B cell (primary cell): ENCODE measurements at regions not wholly inside any gene's neighbourhood (a gene's known extent, or its start where the extent isn't known, plus 50 kb on each side); places are given as distances from the start of the nearest gene placed in this dataset.

Experiments
- ATAC-seq: fragments of 200-7000 bp; cut with Tn5 transposase; one replicate; pipeline ENCODE4 v1.10.0; 2021; ENCODE audit warnings: low read depth, mild to moderate bottlenecking, moderate number of reproducible peaks, moderate library complexity
- CTCF ChIA-PET: fragments of 350-600 bp; sonication (Branson Sonifier 250); formaldehyde crosslinking; loops from one replicate; lab custom pipeline; 2021; ENCODE audit warnings: antibody characterized with exemption, inconsistent platforms; lab: Charles Lee
- POLR2A ChIA-PET: fragments of 350-600 bp; sonication (Branson Sonifier 250); formaldehyde crosslinking; loops from one replicate; lab custom pipeline; 2021; ENCODE audit warnings: antibody characterized with exemption; lab: Charles Lee
- DNase-seq: peaks from one replicate; pipeline ENCODE4 v3.0.0; 2013
- H2AFZ ChIP-seq: 2 replicates; pipeline ENCODE4 v1.6.1; 2012; ENCODE audit warnings: mild to moderate bottlenecking, low read depth, low read length; ENCODE audit not compliant: insufficient read depth, poor library complexity, severe bottlenecking
- H3K27ac ChIP-seq, 2 donors: 1 replicate in 1 of 2; 2 replicates in 1 of 2; pipeline ENCODE4 v1.5.1; 2012 to 2013; ENCODE audit warnings: low read length in 2 of 2, mild to moderate bottlenecking in 2 of 2, moderate library complexity in 1 of 2
- H3K27me3 ChIP-seq, 4 experiments: fragments of 200-600 bp in 1 of 4; sonication (generic) in 1 of 4; replicated peaks in 1 of 4; 1 replicate in 2 of 4; 2 replicates in 2 of 4; pipeline versions ENCODE4 v1.6.1 to v1.7.0; 2013 to 2016; ENCODE audit warnings: low read length in 3 of 4, mild to moderate bottlenecking in 2 of 4, mixed read lengths in 1 of 4, moderate library complexity in 1 of 4; ENCODE audit not compliant: insufficient read depth in 4 of 4, control insufficient read depth in 3 of 4; ENCODE audit errors: control extremely low read depth in 1 of 4
- H3K36me3 ChIP-seq, 2 experiments: replicated peaks in 1 of 2; 1 replicate in 1 of 2; 2 replicates in 1 of 2; pipeline versions ENCODE4 v1.6.1 to v1.7.1; 2013; ENCODE audit warnings: low read length in 1 of 2; ENCODE audit not compliant: insufficient read depth in 2 of 2, control insufficient read depth in 1 of 2; ENCODE audit errors: control extremely low read depth in 1 of 2, extremely low read depth in 1 of 2
- H3K4me1 ChIP-seq, 2 donors: fragments of 200-600 bp in 1 of 2; sonication (generic) in 1 of 2; 1 replicate in 1 of 2; 2 replicates in 1 of 2; pipeline versions ENCODE4 v1.5.1 to v1.6.1; 2013 to 2017; ENCODE audit warnings: low read length in 2 of 2; ENCODE audit not compliant: control insufficient read depth in 2 of 2, insufficient read depth in 2 of 2
- H3K4me2 ChIP-seq: replicated peaks from 2 replicates; pipeline ENCODE3; 2012; ENCODE audit warnings: mild to moderate bottlenecking, low read depth, low read length; ENCODE audit not compliant: poor library complexity, severe bottlenecking
- H3K4me3 ChIP-seq, 5 experiments: fragments of 200-600 bp in 1 of 5; sonication (generic) in 1 of 5; 1 replicate in 3 of 5; 2 replicates in 2 of 5; pipeline versions ENCODE4 v1.5.1 to v1.7.0; 2011 to 2016; ENCODE audit warnings: low read length in 4 of 5, mild to moderate bottlenecking in 4 of 5, low read depth in 2 of 5, control low read depth in 1 of 5, moderate library complexity in 1 of 5; ENCODE audit not compliant: insufficient read depth in 1 of 5; ENCODE audit errors: control extremely low read depth in 1 of 5, extremely low read depth in 1 of 5
- H3K79me2 ChIP-seq: fragments of 200-600 bp; sonication (generic); one replicate; pipeline ENCODE4 v1.6.0; 2016; ENCODE audit warnings: low read length; ENCODE audit not compliant: control insufficient read depth, insufficient read depth
- H3K9ac ChIP-seq: fragments of 200-600 bp; sonication (generic); 2 replicates; pipeline ENCODE4 v1.6.1; 2017; ENCODE audit warnings: mild to moderate bottlenecking, low read length, moderate library complexity
- H3K9me3 ChIP-seq, 3 donors: one replicate each; pipeline versions ENCODE4 v1.6.1 to v1.7.1; 2013; ENCODE audit warnings: low read length in 2 of 3; ENCODE audit not compliant: control insufficient read depth in 2 of 3, insufficient read depth in 1 of 3; ENCODE audit errors: control extremely low read depth in 1 of 3
- H4K20me1 ChIP-seq: 2 replicates; pipeline ENCODE4 v1.6.0; 2012; ENCODE audit warnings: mild to moderate bottlenecking, low read length; ENCODE audit not compliant: insufficient read depth, control insufficient read depth, poor library complexity, severe bottlenecking
- H3K27ac Mint-ChIP-seq: one replicate; pipeline ENCODE4 v1.8.0; 2021; ENCODE audit warnings: mixed read lengths
- H3K27me3 Mint-ChIP-seq: one replicate; pipeline ENCODE4 v1.8.0; 2021; ENCODE audit warnings: mixed read lengths
- H3K4me1 Mint-ChIP-seq: one replicate; pipeline ENCODE4 v1.8.0; 2021; ENCODE audit warnings: mixed read lengths
- H3K4me3 Mint-ChIP-seq: one replicate; pipeline ENCODE4 v1.8.0; 2021; ENCODE audit warnings: mixed read lengths
- H3K9me3 Mint-ChIP-seq: one replicate; pipeline ENCODE4 v1.8.0; 2022; ENCODE audit warnings: mixed read lengths; ENCODE audit not compliant: insufficient read depth
- EZH2 ChIP-seq: IDR thresholded peaks from 2 replicates; pipeline ENCODE4 v1.6.1; 2012; ENCODE audit warnings: borderline replicate concordance, low read depth, mild to moderate bottlenecking, moderate library complexity, low read length; ENCODE audit not compliant: insufficient read depth, poor library complexity, severe bottlenecking
- WGBS: methylation state at CpG from one replicate; pipeline ENCODE4 v1.1.5; 2013; ENCODE audit warnings: missing lambda C conversion rate; ENCODE audit not compliant: insufficient coverage; 5-methylcytosine and 5-hydroxymethylcytosine counted together
- intact Hi-C: fragments of 100-400 bp; cut with micrococcal nuclease; formaldehyde crosslinking; loops from one replicate; pipeline ENCODE4 v1.10.0; 2022

GRCh38 chr10:29209830-29210229, 79.0 kb upstream of the LYZL1 start:
- H3K36me3 ChIP-seq, result no peaks in the 10 kb centered on the region
- peaks cover 6% of the 10 kb centered on the region for H3K9me3 Mint-ChIP-seq
- no peaks in the 10 kb centered on the region for H3K79me2 ChIP-seq
- H3K4me1 Mint-ChIP-seq, result no peaks in the 10 kb centered on the region
- no peak for TF ChIP-seq EZH2
- H4K20me1 ChIP-seq, result no peaks in the 10 kb centered on the region
- peaks cover 6% of the 10 kb centered on the region for H3K27me3 Mint-ChIP-seq
- H3K4me2 ChIP-seq, result no peak overlapping the region
- ATAC-seq, result no peak
- peaks cover 0 to 2% (median 2%) of the 10 kb centered on the region in 3 donors for H3K9me3 ChIP-seq
- no peak overlapping the region for H3K4me3 ChIP-seq
- POLR2A ChIA-PET, result no interaction called here
- H2AFZ ChIP-seq, result no peak overlapping the region
- H3K4me1 ChIP-seq, result no peaks in the 10 kb centered on the region
- H3K4me3 Mint-ChIP-seq, result no peak overlapping the region
- intact Hi-C loops, result no loop called here
- H3K27ac Mint-ChIP-seq, result no peak overlapping the region
- no peaks in the 10 kb centered on the region for H3K27me3 ChIP-seq
- DNase-seq, result no peak
- CTCF ChIA-PET, result no interaction called here
- H3K27ac ChIP-seq, result no peak overlapping the region
- H3K9ac ChIP-seq, result no peak overlapping the region

- no peak overlapping the region for H3K27ac Mint-ChIP-seq
- intact Hi-C loops, result no loop called here
- ChIA-PET POLR2A (no interaction called here), CTCF (no interaction called here)
- H3K79me2 ChIP-seq, result no peaks in the 10 kb centered on the region
- H3K27me3 ChIP-seq, result no peaks in the 10 kb centered on the region
- ATAC-seq (no peak), DNase-seq (no peak)
- H3K4me3 Mint-ChIP-seq, result no peak overlapping the region
- no peak overlapping the region for H3K4me3 ChIP-seq
- no peaks in the 10 kb centered on the region for H3K4me1 ChIP-seq
- H3K4me1 Mint-ChIP-seq, result no peaks in the 10 kb centered on the region
- no peaks in the 10 kb centered on the region for H4K20me1 ChIP-seq
- H3K9ac ChIP-seq, result no peak overlapping the region
- H3K36me3 ChIP-seq, result no peaks in the 10 kb centered on the region
- H3K9me3 ChIP-seq, result peaks cover 0 to 2% (median 2%) of the 10 kb centered on the region in 3 donors
- TF ChIP-seq EZH2, result no peak
- WGBS, result no CpG with 5 or more reads among the region's 2 CpGs
- no peak overlapping the region for H3K27ac ChIP-seq
- H3K4me2 ChIP-seq, result no peak overlapping the region
- H3K27me3 Mint-ChIP-seq, result peaks cover 4% of the 10 kb centered on the region
- no peak overlapping the region for H2AFZ ChIP-seq
- H3K9me3 Mint-ChIP-seq, result peaks cover 6% of the 10 kb centered on the region
Measured at GRCh38 chr10:29210266-29210868, 78.5 kb upstream of the LYZL1 start.
